HEK293 (cell line): ENCODE measurements at regions not wholly inside any gene's neighbourhood (a gene's known extent, or its start where the extent isn't known, plus 50 kb on each side); places are given as distances from the start of the nearest gene placed in this dataset.

Experiments used
- CTCF ChIA-PET: fragments of 350-600 bp; formaldehyde crosslinking; extraction: SDS; loops from one replicate; lab custom pipeline; 2021; ENCODE audit warnings: antibody characterized with exemption; lab: Yijun Ruan, JAX
- POLR2A ChIA-PET: fragments of 300-600 bp; formaldehyde crosslinking; extraction: SDS; loops from one replicate; lab custom pipeline; 2020; ENCODE audit warnings: antibody characterized with exemption, inconsistent platforms; lab: Yijun Ruan, JAX
- H3K27ac ChIP-seq: fragments of 200-500 bp; sonication (Bioruptor generic); 2 replicates; pipeline ENCODE4 v1.5.1; 2014; ENCODE audit warnings: low read depth, low read length, control low read depth, inconsistent platforms; ENCODE audit errors: extremely low read depth
- H3K36me3 ChIP-seq, 2 experiments: fragments of 200-500 bp in 1 of 2; sonication (Bioruptor generic) in 1 of 2; 1 replicate in 1 of 2; 2 replicates in 1 of 2; pipeline ENCODE4 v1.5.1; 2014 to 2017; ENCODE audit warnings: inconsistent platforms in 2 of 2, low read length in 2 of 2; ENCODE audit not compliant: control insufficient read depth in 2 of 2, insufficient read depth in 1 of 2
- H3K4me1 ChIP-seq: fragments of 200-500 bp; sonication (Bioruptor generic); 2 replicates; pipeline ENCODE4 v1.5.1; 2014; ENCODE audit warnings: mild to moderate bottlenecking, low read length, inconsistent platforms; ENCODE audit not compliant: control insufficient read depth, insufficient read depth
- H3K4me3 ChIP-seq: 2 replicates; pipeline ENCODE4 v1.5.1; 2011; ENCODE audit warnings: low read depth, mild to moderate bottlenecking, control low read depth, low read length, moderate library complexity
- H3K9me3 ChIP-seq: fragments of 200-500 bp; sonication (Bioruptor generic); 2 replicates; pipeline ENCODE4 v1.5.1; 2014; ENCODE audit warnings: low read depth, low read length, inconsistent platforms; ENCODE audit not compliant: control insufficient read depth, insufficient read depth
- EGR2 ChIP-seq: fragments of 450-650 bp; formaldehyde crosslinking; IDR thresholded peaks from 2 replicates; pipeline ENCODE4 v1.5.1; 2016; ENCODE audit warnings: low read depth, missing biosample characterization, missing genetic modification characterization
- GLI2 ChIP-seq: fragments of 450-650 bp; formaldehyde crosslinking; IDR thresholded peaks from 2 replicates; pipeline ENCODE4; 2017; ENCODE audit warnings: missing biosample characterization, missing genetic modification characterization, low read depth, borderline replicate concordance
- GLIS1 ChIP-seq: fragments of 450-650 bp; formaldehyde crosslinking; IDR thresholded peaks from 2 replicates; pipeline ENCODE4 v1.5.1; 2016; ENCODE audit warnings: missing biosample characterization, missing genetic modification characterization
- KLF9 ChIP-seq: fragments of 450-650 bp; formaldehyde crosslinking; IDR thresholded peaks from 2 replicates; pipeline ENCODE4 v1.5.1; 2016; ENCODE audit warnings: missing biosample characterization, missing genetic modification characterization, low read depth
- SP2 ChIP-seq: fragments of 450-650 bp; formaldehyde crosslinking; IDR thresholded peaks from 2 replicates; pipeline ENCODE4 v1.5.1; 2016; ENCODE audit warnings: missing biosample characterization, missing genetic modification characterization
- ZBTB8A ChIP-seq: fragments of 450-650 bp; formaldehyde crosslinking; IDR thresholded peaks from 2 replicates; pipeline ENCODE4 v1.5.1; 2016; ENCODE audit warnings: missing biosample characterization, missing genetic modification characterization
- ZFP37 ChIP-seq: fragments of 450-650 bp; formaldehyde crosslinking; IDR thresholded peaks from 2 replicates; pipeline ENCODE4 v1.5.1; 2016; ENCODE audit warnings: missing biosample characterization, missing genetic modification characterization
- ZIC2 ChIP-seq: fragments of 450-650 bp; formaldehyde crosslinking; IDR thresholded peaks from 2 replicates; pipeline ENCODE4 v1.5.1; 2016; ENCODE audit warnings: missing biosample characterization, missing genetic modification characterization
- ZNF10 ChIP-seq: fragments of 450-650 bp; formaldehyde crosslinking; IDR thresholded peaks from 2 replicates; pipeline ENCODE4 v1.5.1; 2017; ENCODE audit warnings: missing biosample characterization, missing genetic modification characterization
- ZNF16 ChIP-seq: fragments of 450-650 bp; formaldehyde crosslinking; IDR thresholded peaks from 2 replicates; pipeline ENCODE4 v1.5.1; 2016; ENCODE audit warnings: low read depth, missing biosample characterization, missing genetic modification characterization
- ZNF221 ChIP-seq: fragments of 450-650 bp; formaldehyde crosslinking; IDR thresholded peaks from 2 replicates; pipeline ENCODE4 v1.5.1; 2017; ENCODE audit warnings: missing biosample characterization, missing genetic modification characterization, borderline replicate concordance
- ZNF341 ChIP-seq: fragments of 450-650 bp; formaldehyde crosslinking; IDR thresholded peaks from 2 replicates; pipeline ENCODE4; 2016; ENCODE audit warnings: low read depth, missing biosample characterization, missing genetic modification characterization
- ZNF391 ChIP-seq: fragments of 450-650 bp; formaldehyde crosslinking; IDR thresholded peaks from 2 replicates; pipeline ENCODE4 v1.5.1; 2016; ENCODE audit warnings: low read depth, missing biosample characterization, missing genetic modification characterization, borderline replicate concordance
- ZNF423 ChIP-seq: fragments of 450-650 bp; formaldehyde crosslinking; IDR thresholded peaks from 2 replicates; pipeline ENCODE4 v1.5.1; 2016; ENCODE audit warnings: missing biosample characterization, missing genetic modification characterization
- ZNF530 ChIP-seq: fragments of 450-650 bp; formaldehyde crosslinking; IDR thresholded peaks from 2 replicates; pipeline ENCODE4 v1.5.1; 2016; ENCODE audit warnings: low read depth, missing biosample characterization, missing genetic modification characterization
- ZNF585B ChIP-seq: fragments of 450-650 bp; formaldehyde crosslinking; IDR thresholded peaks from 2 replicates; pipeline ENCODE4 v1.5.1; 2016; ENCODE audit warnings: missing biosample characterization, missing genetic modification characterization
- ZNF664 ChIP-seq: fragments of 450-650 bp; formaldehyde crosslinking; IDR thresholded peaks from 2 replicates; pipeline ENCODE4 v1.5.1; 2016; ENCODE audit warnings: missing biosample characterization, missing genetic modification characterization
- ZNF76 ChIP-seq: fragments of 450-650 bp; formaldehyde crosslinking; IDR thresholded peaks from 2 replicates; pipeline ENCODE4; 2016; ENCODE audit warnings: low read depth, missing biosample characterization, missing genetic modification characterization, borderline replicate concordance
- TF ChIP-seq, protein P1 (sequence below): fragments of 450-650 bp; IDR thresholded peaks from 2 replicates; pipeline ENCODE4 v1.5.1; 2018; ENCODE audit warnings: missing biosample characterization, missing genetic modification characterization
- TF ChIP-seq, protein P2 (sequence below): fragments of 450-650 bp; formaldehyde crosslinking; IDR thresholded peaks from 2 replicates; pipeline ENCODE4 v1.5.1; 2017; ENCODE audit warnings: missing biosample characterization, missing genetic modification characterization
- TF ChIP-seq, protein P3 (sequence below): fragments of 450-650 bp; formaldehyde crosslinking; IDR thresholded peaks from 2 replicates; pipeline ENCODE4 v1.5.1; 2016; ENCODE audit warnings: missing biosample characterization, missing genetic modification characterization
- TF ChIP-seq, protein P4 (sequence below): fragments of 450-650 bp; formaldehyde crosslinking; IDR thresholded peaks from 2 replicates; pipeline ENCODE4 v1.5.1; 2016; ENCODE audit warnings: missing biosample characterization, missing genetic modification characterization
- TF ChIP-seq, protein P5 (sequence below): fragments of 450-650 bp; formaldehyde crosslinking; IDR thresholded peaks from 2 replicates; pipeline ENCODE4 v1.5.1; 2016; ENCODE audit warnings: missing biosample characterization, missing genetic modification characterization

DNA sequence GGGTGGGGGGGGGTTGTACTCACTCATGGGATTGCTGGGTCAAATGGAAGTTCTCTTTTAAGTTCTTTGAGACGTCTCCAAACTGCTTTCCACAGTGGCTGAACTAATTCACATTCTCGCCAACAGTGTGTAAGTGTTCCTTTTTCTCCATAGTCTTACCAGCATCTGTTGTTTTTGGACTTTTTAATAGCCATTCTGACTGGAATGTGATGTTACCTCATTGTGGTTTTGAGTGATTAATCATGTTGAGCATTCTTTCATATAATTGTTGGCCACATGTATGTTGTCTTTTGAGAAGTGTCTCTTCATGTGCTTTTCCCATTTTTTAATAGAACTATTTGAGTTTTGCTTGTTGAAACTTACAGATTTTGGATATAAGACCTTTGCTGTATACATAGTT is 94.9 kb upstream of the PLPPR1 start (continued):
- TF ChIP-seq, protein P1, sequence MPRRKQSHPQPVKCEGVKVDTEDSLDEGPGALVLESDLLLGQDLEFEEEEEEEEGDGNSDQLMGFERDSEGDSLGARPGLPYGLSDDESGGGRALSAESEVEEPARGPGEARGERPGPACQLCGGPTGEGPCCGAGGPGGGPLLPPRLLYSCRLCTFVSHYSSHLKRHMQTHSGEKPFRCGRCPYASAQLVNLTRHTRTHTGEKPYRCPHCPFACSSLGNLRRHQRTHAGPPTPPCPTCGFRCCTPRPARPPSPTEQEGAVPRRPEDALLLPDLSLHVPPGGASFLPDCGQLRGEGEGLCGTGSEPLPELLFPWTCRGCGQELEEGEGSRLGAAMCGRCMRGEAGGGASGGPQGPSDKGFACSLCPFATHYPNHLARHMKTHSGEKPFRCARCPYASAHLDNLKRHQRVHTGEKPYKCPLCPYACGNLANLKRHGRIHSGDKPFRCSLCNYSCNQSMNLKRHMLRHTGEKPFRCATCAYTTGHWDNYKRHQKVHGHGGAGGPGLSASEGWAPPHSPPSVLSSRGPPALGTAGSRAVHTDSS = no peak
- TF ChIP-seq, protein P2, sequence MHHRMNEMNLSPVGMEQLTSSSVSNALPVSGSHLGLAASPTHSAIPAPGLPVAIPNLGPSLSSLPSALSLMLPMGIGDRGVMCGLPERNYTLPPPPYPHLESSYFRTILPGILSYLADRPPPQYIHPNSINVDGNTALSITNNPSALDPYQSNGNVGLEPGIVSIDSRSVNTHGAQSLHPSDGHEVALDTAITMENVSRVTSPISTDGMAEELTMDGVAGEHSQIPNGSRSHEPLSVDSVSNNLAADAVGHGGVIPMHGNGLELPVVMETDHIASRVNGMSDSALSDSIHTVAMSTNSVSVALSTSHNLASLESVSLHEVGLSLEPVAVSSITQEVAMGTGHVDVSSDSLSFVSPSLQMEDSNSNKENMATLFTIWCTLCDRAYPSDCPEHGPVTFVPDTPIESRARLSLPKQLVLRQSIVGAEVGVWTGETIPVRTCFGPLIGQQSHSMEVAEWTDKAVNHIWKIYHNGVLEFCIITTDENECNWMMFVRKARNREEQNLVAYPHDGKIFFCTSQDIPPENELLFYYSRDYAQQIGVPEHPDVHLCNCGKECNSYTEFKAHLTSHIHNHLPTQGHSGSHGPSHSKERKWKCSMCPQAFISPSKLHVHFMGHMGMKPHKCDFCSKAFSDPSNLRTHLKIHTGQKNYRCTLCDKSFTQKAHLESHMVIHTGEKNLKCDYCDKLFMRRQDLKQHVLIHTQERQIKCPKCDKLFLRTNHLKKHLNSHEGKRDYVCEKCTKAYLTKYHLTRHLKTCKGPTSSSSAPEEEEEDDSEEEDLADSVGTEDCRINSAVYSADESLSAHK (tag by site-specific recombination) = no peak
- TF ChIP-seq, protein P3, sequence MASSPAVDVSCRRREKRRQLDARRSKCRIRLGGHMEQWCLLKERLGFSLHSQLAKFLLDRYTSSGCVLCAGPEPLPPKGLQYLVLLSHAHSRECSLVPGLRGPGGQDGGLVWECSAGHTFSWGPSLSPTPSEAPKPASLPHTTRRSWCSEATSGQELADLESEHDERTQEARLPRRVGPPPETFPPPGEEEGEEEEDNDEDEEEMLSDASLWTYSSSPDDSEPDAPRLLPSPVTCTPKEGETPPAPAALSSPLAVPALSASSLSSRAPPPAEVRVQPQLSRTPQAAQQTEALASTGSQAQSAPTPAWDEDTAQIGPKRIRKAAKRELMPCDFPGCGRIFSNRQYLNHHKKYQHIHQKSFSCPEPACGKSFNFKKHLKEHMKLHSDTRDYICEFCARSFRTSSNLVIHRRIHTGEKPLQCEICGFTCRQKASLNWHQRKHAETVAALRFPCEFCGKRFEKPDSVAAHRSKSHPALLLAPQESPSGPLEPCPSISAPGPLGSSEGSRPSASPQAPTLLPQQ (tag by site-specific recombination) = no peak
- TF ChIP-seq ZBTB8A = no peak

DNA sequence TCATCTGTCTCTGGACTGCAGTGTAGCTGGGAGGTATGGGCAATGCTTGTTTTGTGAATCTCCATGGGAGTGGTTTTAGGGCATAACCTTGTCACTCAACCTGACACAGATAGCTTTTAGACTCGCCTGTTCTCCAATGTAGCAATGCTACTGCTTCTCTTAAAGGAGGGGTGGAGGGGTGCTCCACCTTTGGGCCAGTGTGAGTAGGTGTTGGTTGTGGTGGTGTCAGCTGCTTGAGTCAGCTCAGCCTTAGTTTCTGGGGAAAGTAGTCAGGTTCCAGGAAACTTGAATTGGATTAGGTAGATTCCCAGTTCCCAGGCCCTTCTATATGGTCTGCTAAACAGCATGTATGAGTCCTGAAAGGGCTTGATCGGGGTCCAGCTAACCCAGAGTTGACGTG is 91.1 kb upstream of the PLPPR1 start:
- ChIA-PET POLR2A (no interaction called here), CTCF (interaction anchor here (0.6 kb wide), 1 partner anchor 60 kb away, joined by 3 read pairs; no protein-coding TSS in a partner anchor)
- TF ChIP-seq, protein P4, sequence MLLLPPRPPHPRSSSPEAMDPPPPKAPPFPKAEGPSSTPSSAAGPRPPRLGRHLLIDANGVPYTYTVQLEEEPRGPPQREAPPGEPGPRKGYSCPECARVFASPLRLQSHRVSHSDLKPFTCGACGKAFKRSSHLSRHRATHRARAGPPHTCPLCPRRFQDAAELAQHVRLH (tag by site-specific recombination) = no peak
- TF ChIP-seq ZFP37 (tag by site-specific recombination) (no peak), ZNF664 (tag by site-specific recombination) (no peak), ZNF341 (tag by site-specific recombination) (no peak), SP2 (tag by site-specific recombination) (no peak), GLIS1 (tag by site-specific recombination) (no peak), ZNF10 (no peak), ZNF221 (tag by site-specific recombination) (no peak), ZNF16 (tag by site-specific recombination) (no peak), GLI2 (tag by site-specific recombination) (no peak), ZNF530 (tag by site-specific recombination) (no peak), EGR2 (tag by site-specific recombination) (no peak), ZNF423 (no peak), ZNF76 (tag by site-specific recombination) (no peak), ZIC2 (no peak), ZNF391 (tag by site-specific recombination) (no peak), ZNF585B (tag by site-specific recombination) (no peak), KLF9 (tag by site-specific recombination) (no peak)
- TF ChIP-seq, protein P5, sequence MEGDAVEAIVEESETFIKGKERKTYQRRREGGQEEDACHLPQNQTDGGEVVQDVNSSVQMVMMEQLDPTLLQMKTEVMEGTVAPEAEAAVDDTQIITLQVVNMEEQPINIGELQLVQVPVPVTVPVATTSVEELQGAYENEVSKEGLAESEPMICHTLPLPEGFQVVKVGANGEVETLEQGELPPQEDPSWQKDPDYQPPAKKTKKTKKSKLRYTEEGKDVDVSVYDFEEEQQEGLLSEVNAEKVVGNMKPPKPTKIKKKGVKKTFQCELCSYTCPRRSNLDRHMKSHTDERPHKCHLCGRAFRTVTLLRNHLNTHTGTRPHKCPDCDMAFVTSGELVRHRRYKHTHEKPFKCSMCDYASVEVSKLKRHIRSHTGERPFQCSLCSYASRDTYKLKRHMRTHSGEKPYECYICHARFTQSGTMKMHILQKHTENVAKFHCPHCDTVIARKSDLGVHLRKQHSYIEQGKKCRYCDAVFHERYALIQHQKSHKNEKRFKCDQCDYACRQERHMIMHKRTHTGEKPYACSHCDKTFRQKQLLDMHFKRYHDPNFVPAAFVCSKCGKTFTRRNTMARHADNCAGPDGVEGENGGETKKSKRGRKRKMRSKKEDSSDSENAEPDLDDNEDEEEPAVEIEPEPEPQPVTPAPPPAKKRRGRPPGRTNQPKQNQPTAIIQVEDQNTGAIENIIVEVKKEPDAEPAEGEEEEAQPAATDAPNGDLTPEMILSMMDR (tag by site-specific recombination) = no peak
- Histone ChIP-seq H3K9me3 (no peaks in the 10 kb centered on the region), H3K4me1 (no peaks in the 10 kb centered on the region), H3K36me3 (no peaks in the 10 kb centered on the region), H3K27ac (no peak overlapping the region), H3K4me3 (no peak overlapping the region)
